NCI-H526 treated with DMSO at 0.1 percent for 48 hours (cell line): ENCODE measurements at regions not wholly inside any gene's neighbourhood (a gene's known extent, or its start where the extent isn't known, plus 50 kb on each side); places are given as distances from the start of the nearest gene placed in this dataset.

Experiments
- DNase-seq: peaks from one replicate; lab custom pipeline; 2025; lab: John Stamatoyannopoulos, UW

GRCh38 chr13:21757763-21758162 lies 86.9 kb downstream of the FGF9 start:
- DNase-seq: no peak

GRCh38 chr13:21758441-21758840 lies 87.6 kb downstream of the FGF9 start:
- no peak for DNase-seq

GRCh38 chr13:21759463-21759862 lies 88.6 kb downstream of the FGF9 start:
- no peak for DNase-seq

- DNase-seq: no peak
These were observed 89.0 kb downstream of the FGF9 start for GRCh38 chr13:21759911-21760310.

- no peak for DNase-seq
These were observed 90.9 kb downstream of the FGF9 start for GRCh38 chr13:21761770-21762169.

- no peak for DNase-seq
These were observed 91.6 kb downstream of the FGF9 start for GRCh38 chr13:21762512-21762911.

GRCh38 chr13:21767032-21767431 lies 96.2 kb downstream of the FGF9 start:
- DNase-seq: no peak

- no peak for DNase-seq
These were observed 100.2 kb downstream of the FGF9 start for GRCh38 chr13:21771075-21771474.

GRCh38 chr13:21777166-21777565 lies 106.3 kb downstream of the FGF9 start:
- no peak for DNase-seq

- no peak for DNase-seq
These were observed 106.9 kb downstream of the FGF9 start for GRCh38 chr13:21777813-21778212.

- no peak for DNase-seq
These were observed 111.9 kb downstream of the FGF9 start for GRCh38 chr13:21782736-21783135.

GRCh38 chr13:21785990-21786389 lies 115.1 kb downstream of the FGF9 start:
- DNase-seq: no peak

- no peak for DNase-seq
These were observed 125.2 kb downstream of the FGF9 start for GRCh38 chr13:21796066-21796465.

- no peak for DNase-seq
These were observed 126.1 kb downstream of the FGF9 start for GRCh38 chr13:21796775-21797514.

- DNase-seq: no peak
These were observed 126.9 kb downstream of the FGF9 start for GRCh38 chr13:21797736-21798135.

- no peak for DNase-seq
These were observed 127.3 kb downstream of the FGF9 start for GRCh38 chr13:21798181-21798580.

GRCh38 chr13:21799671-21800070 lies 128.8 kb downstream of the FGF9 start:
- no peak for DNase-seq

- no peak for DNase-seq
These were observed 130.2 kb downstream of the FGF9 start for GRCh38 chr13:21800837-21801616.

GRCh38 chr13:21805733-21806132 lies 134.9 kb downstream of the FGF9 start:
- no peak for DNase-seq

GRCh38 chr13:21812192-21812626 lies 141.3 kb downstream of the FGF9 start:
- no peak for DNase-seq

GRCh38 chr13:21813110-21813509 lies 142.2 kb downstream of the FGF9 start:
- no peak for DNase-seq

GRCh38 chr13:21813844-21814243 lies 143.0 kb downstream of the FGF9 start:
- no peak for DNase-seq

GRCh38 chr13:21814604-21815003 lies 143.7 kb downstream of the FGF9 start:
- no peak for DNase-seq
